T-helper 2 cell treated with Interferon-gamma antibody and Interleukin-4, amounts not matched to agents 100 ng/mL and 5 ng/mL, for 36 hours (primary cell): ENCODE measurements at regions not wholly inside any gene's neighbourhood (a gene's known extent, or its start where the extent isn't known, plus 50 kb on each side); places are given as distances from the start of the nearest gene placed in this dataset.

Source experiments
- intact Hi-C: fragments of 100-400 bp; cut with micrococcal nuclease; formaldehyde crosslinking; loops from one replicate; pipeline ENCODE4 v1.15.1; 2023

DNA sequence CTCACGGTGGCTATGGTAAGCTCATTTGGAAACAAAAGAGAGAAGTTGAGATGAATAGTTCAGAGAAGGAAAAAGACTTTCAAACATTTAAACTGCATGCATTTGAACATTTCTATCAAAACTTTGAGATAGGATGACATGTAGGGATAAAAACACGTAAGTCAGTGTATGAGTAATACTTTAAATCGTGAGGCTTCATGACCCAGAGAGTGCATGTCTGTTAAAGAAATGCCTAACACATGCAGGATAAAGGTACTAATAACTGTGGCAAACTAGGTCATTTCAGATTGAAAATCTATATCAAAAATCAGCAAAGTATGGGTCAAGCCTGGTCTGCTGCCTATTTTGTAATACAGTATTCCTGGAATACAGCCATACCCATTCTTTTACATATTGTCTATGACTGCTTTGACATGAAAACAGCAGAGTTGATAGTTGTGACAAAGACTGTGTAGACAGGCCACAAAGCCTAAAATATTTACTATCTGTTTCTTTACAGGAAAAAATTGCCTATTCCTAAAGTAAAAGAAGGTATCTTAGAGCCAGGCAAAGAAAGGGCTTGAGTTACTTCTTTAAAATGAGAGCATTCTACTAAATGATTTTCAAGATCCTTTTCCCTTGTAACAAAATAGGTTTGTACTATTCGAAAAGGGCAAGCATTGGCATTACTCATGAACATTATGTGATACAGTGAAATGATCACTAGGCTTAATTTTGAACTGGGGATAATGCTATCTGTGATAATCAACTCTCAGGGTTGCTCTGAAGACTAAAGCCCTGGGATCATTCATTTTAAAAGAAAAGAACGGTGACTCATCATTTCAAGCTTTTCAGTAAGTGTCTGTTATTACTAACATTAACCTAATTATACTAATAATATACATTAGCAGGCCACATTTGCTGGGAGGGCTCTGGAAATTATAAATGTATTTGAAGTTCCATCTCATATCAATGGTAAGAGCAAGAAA lies 185.9 kb downstream of the CRPPA start:
- intact Hi-C loops, result no loop called here

DNA sequence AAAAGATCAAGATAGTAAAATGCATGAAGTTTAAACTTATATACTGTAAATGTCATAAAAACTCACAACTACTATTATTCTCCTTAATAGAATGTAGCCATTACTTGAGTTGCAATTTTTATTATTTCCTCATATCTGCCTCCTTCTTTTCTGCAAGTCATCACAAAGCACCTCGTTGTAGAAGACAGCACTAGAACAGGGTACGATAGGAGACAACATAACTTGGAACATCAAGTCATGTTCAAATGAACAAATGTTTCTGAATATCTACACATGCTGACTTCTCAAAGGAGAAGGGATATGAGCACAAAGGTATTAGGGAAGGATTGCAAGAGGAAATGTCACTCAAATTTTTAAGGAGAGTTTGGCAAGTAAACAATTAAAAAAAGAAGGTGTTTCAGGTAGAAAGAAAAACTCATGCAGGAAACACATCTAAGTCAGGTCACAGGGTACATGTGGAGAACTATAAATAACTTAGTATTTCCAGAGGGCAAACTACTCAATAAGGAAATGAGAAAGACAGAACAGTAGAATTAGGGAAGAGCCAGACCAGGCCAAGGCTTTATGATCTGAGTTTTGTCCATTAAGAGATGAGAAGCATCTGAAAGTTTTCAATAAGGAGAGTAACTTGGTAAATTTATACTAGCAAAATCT lies 186.7 kb downstream of the CRPPA start:
- intact Hi-C loops, result no loop called here

DNA sequence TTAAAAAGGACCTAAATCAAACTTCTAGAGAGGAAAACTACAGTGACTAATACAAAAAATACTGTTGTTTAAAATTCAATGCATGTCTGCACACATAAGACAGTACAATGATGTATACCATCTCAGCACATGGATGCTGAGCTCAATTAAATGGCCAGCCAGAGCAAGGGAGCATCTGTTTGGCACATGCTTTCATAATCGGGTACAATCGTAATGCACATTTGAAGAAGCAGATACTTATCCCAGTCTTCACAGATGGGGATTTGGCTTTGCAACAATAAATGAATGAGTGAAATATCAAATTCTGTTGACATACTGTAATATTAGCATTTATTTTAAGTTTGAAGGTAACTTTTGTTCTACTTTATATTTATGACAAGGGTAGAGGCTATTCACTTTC lies 187.8 kb downstream of the CRPPA start:
- intact Hi-C loops, result no loop called here

DNA sequence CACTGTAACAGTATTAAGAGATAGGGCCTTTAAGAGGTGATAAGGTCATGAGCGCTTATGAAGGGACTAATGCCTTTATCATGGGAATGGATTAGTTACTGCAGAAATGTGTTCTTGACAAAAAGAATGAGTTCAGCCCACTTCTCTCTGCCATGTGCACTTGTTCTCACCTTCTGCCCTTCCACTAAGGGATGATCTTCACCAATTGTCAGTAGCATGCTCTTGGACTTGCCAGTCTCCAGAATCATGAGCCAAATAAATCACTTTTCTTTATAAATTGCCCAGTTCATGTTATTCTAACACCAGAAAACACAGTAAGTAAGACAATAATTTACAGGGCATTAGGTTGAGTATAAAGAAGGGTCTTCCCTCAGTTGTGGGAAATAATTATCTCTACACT lies 189.1 kb downstream of the CRPPA start:
- intact Hi-C loops, result no loop called here

DNA sequence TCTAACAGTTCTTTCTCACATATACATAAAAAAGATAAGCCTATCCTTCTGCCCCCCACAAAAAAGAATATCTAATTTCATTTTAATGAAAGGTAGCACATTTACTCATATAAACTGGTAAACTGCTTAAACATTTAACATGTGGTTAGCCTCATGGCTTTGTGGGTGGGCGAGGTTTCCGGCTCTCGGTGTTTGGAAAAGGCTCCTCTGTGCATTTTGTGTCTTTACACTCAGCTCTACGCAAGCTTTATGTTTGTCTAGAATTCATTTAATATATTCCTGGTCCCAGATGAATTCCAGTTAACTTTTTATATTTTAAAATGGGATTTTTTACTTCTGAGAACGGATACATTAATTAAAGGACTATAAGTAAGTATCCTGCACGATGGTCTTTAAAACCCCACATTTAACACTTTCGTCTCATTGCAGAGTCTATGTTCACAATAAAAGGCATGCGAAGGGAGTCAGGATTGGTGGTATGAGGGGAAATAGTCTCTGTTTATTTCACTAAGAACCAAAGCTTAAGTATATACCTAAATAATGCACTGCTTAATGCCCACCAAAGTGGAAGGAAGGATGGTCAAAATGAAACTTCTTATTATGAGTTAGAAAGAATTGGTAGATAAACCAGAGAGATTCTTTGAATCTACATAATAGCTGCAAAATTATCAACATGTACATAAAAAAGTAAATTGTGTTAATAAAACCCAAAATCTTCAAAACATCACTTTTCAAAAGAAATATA lies 197.2 kb downstream of the CRPPA start:
- intact Hi-C loops, result loop anchor here (5.0 kb wide), 1 partner anchor 198 kb away; the partner anchor contains the start of gene CRPPA

DNA sequence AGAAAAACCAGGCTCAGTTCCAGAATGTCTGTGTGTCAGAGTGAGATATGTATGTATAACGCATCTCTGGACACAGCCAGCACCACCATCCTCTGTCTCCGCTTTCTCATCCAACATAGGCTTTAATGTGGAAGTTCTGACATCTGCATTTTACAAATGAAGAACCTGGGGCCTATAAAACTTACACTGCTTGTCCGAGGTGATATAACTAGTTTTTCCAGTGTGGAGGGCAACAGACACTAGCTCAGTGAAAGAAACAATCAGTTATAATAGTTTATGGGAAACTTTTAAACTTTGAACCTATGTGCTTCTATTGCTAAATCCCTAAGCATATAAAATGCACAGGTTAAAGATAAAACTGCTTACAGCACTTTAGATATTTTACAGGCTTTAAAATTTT lies 208.7 kb downstream of the CRPPA start:
- intact Hi-C loops, result no loop called here

DNA sequence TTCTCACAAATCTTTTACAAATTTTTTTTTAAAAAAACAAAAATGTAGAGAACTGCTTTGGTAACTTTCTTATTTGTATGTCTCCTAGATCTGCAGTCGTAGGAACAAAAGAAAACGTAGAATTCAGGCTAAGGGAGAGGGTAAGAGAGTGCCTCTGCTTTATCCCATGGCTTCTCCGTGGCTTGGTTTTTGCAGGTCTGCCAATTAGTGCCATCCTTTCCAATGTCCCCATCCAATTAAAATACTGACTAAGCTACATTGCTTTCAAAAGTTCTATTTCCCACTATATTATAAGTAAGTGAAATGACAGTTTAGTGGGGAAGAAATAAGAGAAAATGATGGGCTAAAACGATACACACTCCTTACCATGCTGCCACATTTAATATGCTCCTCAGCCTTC lies 209.3 kb downstream of the CRPPA start:
- intact Hi-C loops, result no loop called here

DNA sequence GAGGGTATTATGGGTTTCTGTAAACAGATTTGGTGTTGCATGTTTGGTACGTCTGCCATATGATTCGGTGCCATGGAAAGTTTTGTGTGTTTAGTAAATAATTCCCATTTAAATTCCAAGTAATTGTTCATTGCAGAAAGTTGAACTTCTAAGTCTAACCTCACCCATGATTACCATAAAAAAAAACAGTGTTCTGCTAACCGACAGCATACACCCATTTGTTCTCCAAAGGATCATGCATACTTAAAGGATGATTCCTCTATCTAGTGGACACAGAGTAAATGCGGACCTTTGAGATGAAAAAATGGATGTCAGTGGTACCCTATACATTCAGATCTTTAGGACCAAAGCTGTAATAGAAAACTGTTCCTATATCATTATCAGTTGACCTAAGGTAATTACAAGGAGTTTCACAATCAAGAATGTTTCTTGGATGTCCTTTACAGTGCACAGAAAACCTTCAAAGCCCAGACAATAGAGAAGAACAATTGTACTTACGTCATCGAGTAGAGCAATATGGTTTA lies 209.9 kb downstream of the CRPPA start:
- intact Hi-C loops, result no loop called here

DNA sequence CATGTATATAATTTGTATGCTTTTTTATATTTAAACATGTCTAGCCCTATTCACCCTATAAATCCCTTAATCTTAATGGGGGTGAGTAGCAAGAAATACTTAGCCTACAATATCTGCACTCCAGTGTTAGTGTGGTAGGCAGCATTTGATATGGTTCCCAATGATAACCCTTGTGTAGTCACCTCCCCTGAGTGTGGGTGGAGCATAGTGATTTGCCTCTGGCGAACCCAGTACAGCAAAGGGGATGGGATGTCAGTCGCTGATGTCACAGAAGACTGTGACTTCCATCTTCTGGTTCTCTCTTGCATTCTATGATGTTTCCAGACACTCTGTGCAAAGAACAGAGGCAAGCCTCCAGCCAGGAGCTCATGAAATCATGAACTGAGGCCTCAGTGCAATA lies 211.2 kb downstream of the CRPPA start:
- intact Hi-C loops, result no loop called here

DNA sequence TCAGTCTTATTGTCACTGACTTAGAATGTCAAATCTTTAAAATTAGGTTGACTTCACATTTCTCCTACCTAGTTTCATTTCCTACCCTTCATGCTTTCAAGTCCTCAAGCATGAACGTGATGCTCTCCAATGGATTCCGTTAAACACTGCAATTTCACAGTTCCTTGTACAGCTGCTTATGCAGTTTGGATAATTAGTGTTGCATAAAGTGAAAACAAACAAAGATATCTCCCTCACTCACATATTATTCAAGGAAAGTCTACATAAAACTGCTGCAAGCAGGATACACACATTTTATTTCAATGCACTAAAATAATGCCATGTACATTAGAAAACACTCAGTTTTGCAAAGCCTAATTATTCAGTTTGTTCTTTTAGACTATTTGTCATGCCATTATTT lies 214.0 kb downstream of the CRPPA start:
- intact Hi-C loops, result no loop called here

DNA sequence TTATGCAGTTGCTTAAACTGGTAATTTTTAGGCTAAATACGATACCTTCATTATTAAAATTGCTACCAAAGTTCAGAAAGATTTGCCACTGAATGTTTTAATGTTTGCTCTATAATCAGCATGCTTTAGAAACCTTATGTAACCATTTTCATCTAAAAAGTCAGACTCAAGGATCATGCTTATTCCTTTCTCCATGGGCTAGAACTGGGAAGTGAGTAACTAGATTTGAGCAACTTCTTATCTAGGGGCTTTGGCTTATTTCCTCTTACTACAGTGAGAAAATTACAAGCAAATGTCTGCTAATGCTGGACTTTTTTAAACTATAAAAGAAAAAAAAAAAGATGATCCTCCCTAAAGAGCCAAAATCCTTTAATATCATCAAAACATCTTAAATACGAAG lies 215.9 kb downstream of the CRPPA start:
- intact Hi-C loops, result no loop called here

DNA sequence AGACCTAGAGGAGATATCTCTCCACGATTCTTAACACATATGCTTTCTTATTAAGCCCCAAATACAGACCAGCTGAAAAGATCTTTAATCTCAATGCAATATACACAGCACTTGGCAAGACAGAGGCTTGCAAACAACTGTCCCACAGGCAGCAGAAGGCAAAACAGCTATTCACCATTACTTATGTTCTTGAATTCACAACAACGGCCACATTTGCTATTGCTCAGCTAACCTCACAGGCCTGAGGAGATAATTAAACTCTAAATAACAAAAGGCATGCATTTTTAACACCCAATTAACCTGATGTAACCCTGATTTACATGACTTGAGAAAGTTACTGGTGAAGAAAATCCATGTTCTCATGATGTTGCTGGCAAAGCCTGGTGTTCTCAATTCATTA lies 216.4 kb downstream of the CRPPA start:
- intact Hi-C loops, result no loop called here

DNA sequence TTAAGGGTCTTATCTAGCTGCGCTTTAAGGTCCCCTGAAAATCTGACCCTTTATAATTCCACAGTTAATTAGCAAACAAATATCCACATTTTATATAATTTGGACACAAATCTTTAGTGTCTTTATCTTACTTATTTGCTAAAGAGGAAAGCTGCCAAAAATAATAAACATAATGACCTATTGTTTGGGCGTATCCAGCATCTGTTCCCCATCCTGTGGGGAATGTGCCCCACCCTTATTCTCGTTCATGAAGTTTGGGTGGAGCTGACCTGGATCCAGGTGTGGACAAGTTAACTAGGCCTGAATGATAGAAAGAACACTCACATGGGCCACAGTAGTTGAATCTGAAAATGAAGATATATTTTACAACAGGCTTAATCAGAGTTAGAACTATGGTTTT lies 218.3 kb downstream of the CRPPA start:
- intact Hi-C loops, result no loop called here

DNA sequence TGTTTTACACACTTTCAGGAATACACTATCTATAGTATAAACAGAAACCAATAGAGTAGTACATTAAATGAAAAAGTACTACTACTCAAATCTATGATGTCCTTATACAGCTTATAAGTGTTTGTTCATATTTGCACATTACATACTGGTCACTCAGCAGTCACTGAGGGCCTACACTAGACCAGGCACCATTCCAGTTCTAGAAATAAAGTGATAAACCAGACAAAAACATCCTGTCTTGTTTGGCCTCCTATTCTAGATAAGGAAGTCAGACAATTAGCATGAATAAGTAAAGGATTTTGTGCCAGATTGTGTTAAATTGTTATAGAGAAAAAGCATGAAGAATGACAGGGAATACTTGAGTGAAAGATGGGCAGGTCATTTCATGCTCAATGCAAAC lies 219.0 kb downstream of the CRPPA start:
- intact Hi-C loops, result no loop called here

DNA sequence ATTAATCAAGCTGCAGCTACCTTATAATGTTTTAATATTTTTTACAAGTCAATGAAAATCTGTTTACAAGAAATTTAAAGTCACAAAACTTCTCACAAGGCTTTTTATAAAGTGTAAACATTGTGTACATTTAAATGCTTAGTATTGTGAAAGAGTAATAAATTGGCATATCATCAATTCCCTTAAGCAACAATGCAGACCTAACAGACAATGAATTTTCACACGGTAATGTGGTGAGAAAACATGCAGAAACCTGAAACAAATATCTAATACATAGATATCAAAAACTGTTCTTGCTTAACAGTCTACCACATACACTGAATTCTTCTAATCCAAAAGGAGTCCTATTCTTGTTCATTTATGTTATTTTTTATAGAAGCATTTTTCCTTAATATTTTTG lies 220.7 kb downstream of the CRPPA start:
- intact Hi-C loops, result no loop called here

DNA sequence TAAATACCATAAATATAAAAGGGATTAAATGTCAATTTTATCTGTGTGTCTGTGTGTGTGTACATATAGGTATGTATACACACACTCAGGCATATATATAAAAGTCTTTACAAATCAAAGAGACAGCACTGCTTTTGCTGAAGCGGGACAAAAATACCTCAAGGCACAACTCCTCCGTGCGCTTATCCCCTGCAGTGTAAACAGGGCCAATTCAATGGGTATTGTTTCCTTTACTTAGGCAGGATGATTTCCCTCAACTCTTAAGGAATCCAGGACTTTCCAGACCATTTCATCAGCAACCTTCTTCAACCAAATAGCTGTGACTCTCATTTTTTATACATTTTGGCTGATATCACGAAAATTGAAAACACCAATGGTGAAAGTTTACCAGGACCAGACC lies 227.7 kb downstream of the CRPPA start:
- intact Hi-C loops, result no loop called here

DNA sequence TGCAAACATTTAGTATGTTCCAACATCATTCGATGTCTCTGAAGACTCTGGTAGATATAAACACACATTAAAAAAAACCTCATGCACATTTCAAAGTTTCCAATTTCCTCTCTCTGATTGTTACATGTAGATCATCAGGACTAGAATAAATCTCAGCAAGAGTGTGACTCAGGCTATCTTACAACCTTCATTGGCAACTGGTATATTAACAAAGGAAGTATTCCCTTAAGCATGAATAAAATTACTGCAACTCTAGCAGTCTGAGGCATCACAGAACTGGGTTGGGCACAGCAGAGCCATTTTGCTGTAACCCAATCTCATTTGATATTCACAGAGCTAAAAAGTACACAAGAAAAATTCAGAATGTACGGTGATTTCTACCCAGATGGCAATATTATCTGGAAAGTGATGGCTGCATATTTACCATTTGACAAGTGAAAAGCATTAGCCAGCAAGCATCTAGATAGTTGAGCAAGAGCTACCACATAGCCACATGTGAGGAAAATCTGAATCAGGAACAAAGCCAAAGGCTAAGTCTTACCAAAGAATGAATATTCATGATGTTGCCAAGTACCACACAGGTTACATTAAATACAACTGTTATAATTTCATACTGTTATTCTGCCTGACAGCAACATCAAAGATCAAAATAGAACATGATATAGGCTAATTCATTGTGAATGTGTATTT lies 232.2 kb downstream of the CRPPA start:
- intact Hi-C loops, result no loop called here

DNA sequence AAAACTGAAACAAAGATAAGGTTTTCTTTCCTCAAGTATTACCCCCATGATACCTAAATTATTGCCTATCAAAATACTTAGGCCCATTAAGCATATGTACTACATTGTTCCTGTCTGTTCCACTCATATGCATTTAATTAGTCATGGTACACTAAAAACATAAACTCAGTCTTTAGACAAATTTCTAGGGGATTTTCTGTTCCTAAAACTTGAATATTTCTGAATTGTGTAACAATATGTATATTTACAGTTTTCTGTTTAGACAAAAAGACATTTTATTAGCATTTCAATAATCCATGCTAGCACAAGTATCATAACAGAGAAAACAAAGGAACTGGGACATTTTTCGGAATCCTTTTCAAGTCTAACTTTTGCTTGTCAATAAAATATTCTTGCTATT lies 234.2 kb downstream of the CRPPA start:
- intact Hi-C loops, result no loop called here

DNA sequence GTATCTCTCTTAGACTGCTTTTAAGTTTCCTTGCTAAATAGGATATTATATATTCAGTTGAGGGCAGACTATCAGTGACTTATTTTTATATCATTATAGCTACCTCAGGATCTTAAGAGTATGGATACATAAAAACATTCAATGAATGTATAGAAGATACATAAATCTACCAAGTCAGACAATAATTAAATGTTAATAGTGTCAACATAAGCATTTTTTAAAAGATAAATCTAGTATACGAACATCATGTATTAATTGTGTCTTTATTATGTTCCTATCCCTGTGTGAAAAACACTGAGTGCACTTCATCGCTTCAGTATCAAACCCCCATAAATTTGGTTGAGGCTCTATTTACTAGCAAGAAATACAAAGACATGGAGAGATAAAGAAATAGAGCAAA lies 242.8 kb downstream of the CRPPA start:
- intact Hi-C loops, result no loop called here

DNA sequence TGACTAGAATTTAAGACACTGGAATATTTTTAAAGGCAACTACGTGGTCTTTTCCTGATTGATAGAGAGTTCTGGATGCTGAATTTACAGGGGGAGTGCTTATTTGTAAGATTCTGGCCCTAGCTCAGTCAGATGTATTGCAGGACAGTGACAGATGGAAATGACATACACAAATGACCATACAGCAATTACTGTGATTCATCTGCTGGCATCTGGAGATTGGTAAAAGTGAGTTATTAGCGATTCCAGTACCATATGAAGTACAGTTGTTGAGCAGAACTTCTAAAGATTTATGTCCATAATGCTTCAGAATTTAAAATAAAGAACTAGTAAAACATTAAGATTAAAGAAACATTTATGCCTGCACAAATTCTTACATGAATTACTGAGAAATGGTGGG lies 243.2 kb downstream of the CRPPA start:
- intact Hi-C loops, result no loop called here

DNA sequence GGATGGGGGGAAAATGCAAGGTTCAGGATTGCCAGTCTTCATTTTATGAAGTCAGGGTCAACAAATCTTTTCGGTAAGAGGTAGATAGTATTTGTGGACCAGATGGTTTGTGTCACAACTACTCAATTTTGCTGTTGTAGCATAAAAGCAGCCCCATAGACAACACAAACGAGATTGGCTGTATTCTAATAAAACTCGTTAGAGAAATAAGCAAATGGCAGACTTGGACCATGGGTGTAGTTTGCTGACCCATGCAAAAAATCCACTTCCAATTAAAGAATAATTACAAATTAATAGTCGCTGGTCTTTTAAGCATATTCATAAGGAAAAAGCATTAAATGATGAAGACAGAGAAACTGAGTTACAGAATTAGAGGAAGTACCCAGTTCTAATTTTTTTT lies 247.1 kb downstream of the CRPPA start:
- intact Hi-C loops, result no loop called here
